Transverse colon (tissue), 3 donors: ENCODE measurements at regions not wholly inside any gene's neighbourhood (a gene's known extent, or its start where the extent isn't known, plus 50 kb on each side); places are given as distances from the start of the nearest gene placed in this dataset.

ENCODE experiments used
- POLR2A ChIP-seq: fragments of 450-650 bp; IDR thresholded peaks from one replicate; pipeline ENCODE4 v1.6.1; 2016; ENCODE audit warnings: antibody characterized with exemption, mild to moderate bottlenecking, moderate library complexity
- TF ChIP-seq, protein P1 (sequence below), 5 experiments: fragments of 200-600 bp in 3 of 5; fragments of 450-650 bp in 2 of 5; sonication (generic) in 3 of 5; IDR thresholded peaks; 1 replicate in 2 of 5; 2 replicates in 3 of 5; pipeline ENCODE4 v1.5.1; 2016 to 2017; ENCODE audit warnings: antibody characterized with exemption in 5 of 5, inconsistent platforms in 3 of 5, mild to moderate bottlenecking in 2 of 5, moderate library complexity in 1 of 5

DNA sequence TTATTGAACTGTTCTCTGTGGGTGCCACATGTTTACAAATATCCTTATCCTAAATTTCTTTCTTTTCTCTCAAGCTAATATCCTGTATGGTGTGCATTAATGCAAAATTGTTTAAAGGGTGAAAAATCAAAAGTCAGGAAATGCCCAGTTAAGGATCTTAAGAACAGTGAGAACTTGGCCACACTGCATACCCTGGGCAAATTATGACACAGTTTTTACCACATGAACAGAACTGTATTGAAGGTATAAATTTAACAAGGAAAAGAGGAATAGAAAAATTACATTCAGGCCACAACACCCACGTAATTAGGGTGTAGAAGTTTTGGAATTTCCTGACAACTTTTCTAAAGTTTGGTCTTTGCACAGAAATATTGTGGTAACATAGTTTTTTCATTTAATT is 94.4 kb upstream of the HCCS start:
- TF ChIP-seq, protein P1, sequence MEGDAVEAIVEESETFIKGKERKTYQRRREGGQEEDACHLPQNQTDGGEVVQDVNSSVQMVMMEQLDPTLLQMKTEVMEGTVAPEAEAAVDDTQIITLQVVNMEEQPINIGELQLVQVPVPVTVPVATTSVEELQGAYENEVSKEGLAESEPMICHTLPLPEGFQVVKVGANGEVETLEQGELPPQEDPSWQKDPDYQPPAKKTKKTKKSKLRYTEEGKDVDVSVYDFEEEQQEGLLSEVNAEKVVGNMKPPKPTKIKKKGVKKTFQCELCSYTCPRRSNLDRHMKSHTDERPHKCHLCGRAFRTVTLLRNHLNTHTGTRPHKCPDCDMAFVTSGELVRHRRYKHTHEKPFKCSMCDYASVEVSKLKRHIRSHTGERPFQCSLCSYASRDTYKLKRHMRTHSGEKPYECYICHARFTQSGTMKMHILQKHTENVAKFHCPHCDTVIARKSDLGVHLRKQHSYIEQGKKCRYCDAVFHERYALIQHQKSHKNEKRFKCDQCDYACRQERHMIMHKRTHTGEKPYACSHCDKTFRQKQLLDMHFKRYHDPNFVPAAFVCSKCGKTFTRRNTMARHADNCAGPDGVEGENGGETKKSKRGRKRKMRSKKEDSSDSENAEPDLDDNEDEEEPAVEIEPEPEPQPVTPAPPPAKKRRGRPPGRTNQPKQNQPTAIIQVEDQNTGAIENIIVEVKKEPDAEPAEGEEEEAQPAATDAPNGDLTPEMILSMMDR (IDR thresholded peaks at IDR 0.05) = no peak
- no peak for TF ChIP-seq POLR2A
